H1 (cell line): ENCODE measurements at regions not wholly inside any gene's neighbourhood (a gene's known extent, or its start where the extent isn't known, plus 50 kb on each side); places are given as distances from the start of the nearest gene placed in this dataset.

Experiments
- CTCF ChIA-PET: fragments of 300-600 bp; sonication (Branson Sonifier 250); formaldehyde crosslinking; loops from one replicate; lab custom pipeline; 2021; ENCODE audit not compliant: partially characterized antibody; lab: Charles Lee
- POLR2A ChIA-PET: fragments of 300-600 bp; sonication (Branson Sonifier 250); formaldehyde crosslinking; loops from one replicate; lab custom pipeline; 2021; ENCODE audit warnings: inconsistent platforms; ENCODE audit not compliant: partially characterized antibody; lab: Charles Lee
- DNase-seq, 2 experiments: peaks; one replicate each; pipeline versions ENCODE4 v3.0.0 to v3.0.0-alpha.2; 2010 to 2022; ENCODE audit warnings: low spot score in 2 of 2, low read depth in 1 of 2, mixed read lengths in 1 of 2
- FAIRE-seq: peaks from 2 replicates; lab custom pipeline; 2011; peaks lifted over from hg19 to GRCh38; lab: Jason Lieb, UNC
- H2AFZ ChIP-seq: 2 replicates; pipeline ENCODE4 v1.8.1; 2012; ENCODE audit warnings: low read length, inconsistent platforms
- H2AK5ac ChIP-seq: 2 replicates; pipeline ENCODE4 v1.6.1; 2013; ENCODE audit warnings: low read depth, low read length
- H2BK120ac ChIP-seq: replicated peaks from 2 replicates; pipeline ENCODE3; 2013; ENCODE audit warnings: low read depth, low read length, inconsistent platforms
- H2BK12ac ChIP-seq: 2 replicates; pipeline ENCODE4 v1.6.1; 2013; ENCODE audit warnings: low read depth, low read length
- H2BK15ac ChIP-seq: 2 replicates; pipeline ENCODE4 v1.6.1; 2013; ENCODE audit warnings: low read length
- H2BK20ac ChIP-seq: 2 replicates; pipeline ENCODE4 v1.6.1; 2013; ENCODE audit warnings: low read length
- H2BK5ac ChIP-seq: 2 replicates; pipeline ENCODE4 v1.6.1; 2013; ENCODE audit warnings: low read depth, low read length
- H3K14ac ChIP-seq: 2 replicates; pipeline ENCODE4 v1.6.1; 2013; ENCODE audit warnings: inconsistent platforms; ENCODE audit not compliant: insufficient read length
- H3K18ac ChIP-seq: 2 replicates; pipeline ENCODE4 v1.6.1; 2013; ENCODE audit warnings: low read length; ENCODE audit errors: extremely low read depth
- H3K23ac ChIP-seq: 2 replicates; pipeline ENCODE4 v1.6.1; 2013; ENCODE audit warnings: inconsistent platforms; ENCODE audit not compliant: insufficient read length
- H3K23me2 ChIP-seq: 2 replicates; pipeline ENCODE4 v1.6.1; 2013; ENCODE audit warnings: low read depth, low read length
- H3K27ac ChIP-seq: 2 replicates; pipeline ENCODE4 v1.6.1; 2011; ENCODE audit warnings: low read depth, low read length, inconsistent platforms
- H3K27me3 ChIP-seq, 4 experiments: replicated peaks in 1 of 4; 1 replicate in 1 of 4; 2 replicates in 3 of 4; pipeline versions ENCODE4 v1.6.1 to v1.8.1; 2011 to 2013; ENCODE audit warnings: low read length in 3 of 4, mild to moderate bottlenecking in 3 of 4, inconsistent platforms in 2 of 4, mixed read lengths in 2 of 4, moderate library complexity in 1 of 4; ENCODE audit not compliant: control insufficient read depth in 3 of 4, insufficient read depth in 3 of 4; ENCODE audit errors: extremely low read depth in 1 of 4
- H3K36me3 ChIP-seq, 4 experiments: 2 replicates each; pipeline versions ENCODE4 v1.6.1 to v1.8.1; 2011 to 2013; ENCODE audit warnings: mild to moderate bottlenecking in 4 of 4, low read length in 3 of 4, moderate library complexity in 2 of 4, control low read depth in 1 of 4, inconsistent platforms in 1 of 4; ENCODE audit not compliant: insufficient read depth in 4 of 4, control insufficient read depth in 2 of 4
- H3K4ac ChIP-seq: replicated peaks from 2 replicates; pipeline ENCODE3; 2013; ENCODE audit warnings: low read length, low read depth, mixed read lengths, inconsistent platforms; ENCODE audit not compliant: insufficient read length
- H3K4me1 ChIP-seq, 4 experiments: replicated peaks in 1 of 4; 1 replicate in 1 of 4; 2 replicates in 3 of 4; pipeline versions ENCODE4 v1.6.1 to v1.8.1; 2011 to 2013; ENCODE audit warnings: low read length in 3 of 4, inconsistent platforms in 2 of 4, mixed read lengths in 1 of 4; ENCODE audit not compliant: insufficient read depth in 4 of 4, control insufficient read depth in 3 of 4
- H3K4me2 ChIP-seq, 2 experiments: 2 replicates each; pipeline versions ENCODE4 v1.6.1 to v1.8.1; 2011 to 2013; ENCODE audit warnings: low read depth in 2 of 2, low read length in 2 of 2, control low read depth in 1 of 2, inconsistent platforms in 1 of 2, mild to moderate bottlenecking in 1 of 2; ENCODE audit not compliant: insufficient read depth in 1 of 2
- H3K4me3 ChIP-seq, 4 experiments: fragments of 200-600, 300-600 bp in 1 of 4; sonication (generic), shearing (Covaris generic), sonication (Bioruptor Twin) in 1 of 4; 2 replicates each; pipeline versions ENCODE4 v1.5.1 to v1.8.1; 2011 to 2016; ENCODE audit warnings: low read length in 4 of 4, low read depth in 3 of 4, control low read depth in 2 of 4, inconsistent platforms in 2 of 4, mild to moderate bottlenecking in 2 of 4, mixed read lengths in 1 of 4, moderate library complexity in 1 of 4; ENCODE audit not compliant: insufficient read depth in 2 of 4; ENCODE audit errors: extremely low read depth in 1 of 4
- H3K56ac ChIP-seq: replicated peaks from 2 replicates; pipeline ENCODE3; 2013; ENCODE audit warnings: low read depth, mild to moderate bottlenecking, mixed read lengths, low read length, inconsistent platforms; ENCODE audit not compliant: insufficient read length
- H3K79me1 ChIP-seq: 2 replicates; pipeline ENCODE4 v1.6.1; 2013; ENCODE audit warnings: low read depth, low read length, control low read depth
- H3K79me2 ChIP-seq, 2 experiments: 2 replicates each; pipeline versions ENCODE4 v1.6.1 to v1.8.1; 2012 to 2013; ENCODE audit warnings: low read length in 2 of 2, mild to moderate bottlenecking in 2 of 2, inconsistent platforms in 1 of 2; ENCODE audit not compliant: insufficient read depth in 2 of 2, control insufficient read depth in 1 of 2
- H3K9ac ChIP-seq, 4 experiments: replicated peaks in 1 of 4; 1 replicate in 1 of 4; 2 replicates in 3 of 4; pipeline versions ENCODE4 v1.6.1 to v1.8.1; 2011 to 2013; ENCODE audit warnings: low read depth in 3 of 4, low read length in 3 of 4, control low read depth in 2 of 4, mild to moderate bottlenecking in 2 of 4, moderate library complexity in 2 of 4, inconsistent platforms in 1 of 4; ENCODE audit errors: extremely low read depth in 1 of 4
- H3K9me3 ChIP-seq, 2 experiments: 2 replicates each; pipeline versions ENCODE4 v1.6.1 to v1.8.1; 2012 to 2013; ENCODE audit warnings: mild to moderate bottlenecking in 2 of 2, moderate library complexity in 2 of 2, control low read depth in 1 of 2, inconsistent platforms in 1 of 2, low read depth in 1 of 2, low read length in 1 of 2, mixed read lengths in 1 of 2; ENCODE audit not compliant: insufficient read depth in 2 of 2
- H4K20me1 ChIP-seq, 2 experiments: replicated peaks in 1 of 2; 2 replicates each; pipeline versions ENCODE3 to v1.8.1; 2011 to 2013; ENCODE audit warnings: inconsistent platforms in 2 of 2, low read length in 2 of 2, mild to moderate bottlenecking in 1 of 2; ENCODE audit not compliant: insufficient read depth in 2 of 2, control insufficient read depth in 1 of 2
- H4K5ac ChIP-seq: 2 replicates; pipeline ENCODE4 v1.6.1; 2013; ENCODE audit warnings: low read length, low read depth, mixed read lengths, inconsistent platforms; ENCODE audit not compliant: insufficient read length
- H4K8ac ChIP-seq: 2 replicates; pipeline ENCODE4 v1.8.0; 2013; ENCODE audit warnings: mild to moderate bottlenecking, moderate library complexity, low read length, inconsistent platforms; ENCODE audit not compliant: insufficient read depth; ENCODE audit errors: extremely low read depth
- H4K91ac ChIP-seq: replicated peaks from 2 replicates; pipeline ENCODE3; 2013; ENCODE audit warnings: low read length, mixed read lengths, inconsistent platforms; ENCODE audit not compliant: insufficient read length
- JUN ChIP-seq: IDR thresholded peaks from 2 replicates; pipeline ENCODE4 v1.6.1; 2011; ENCODE audit warnings: low read depth, mild to moderate bottlenecking, improper control_type of control experiment, low read length
- WGBS, 2 experiments: shearing (Covaris generic) in 1 of 2; methylation state at CpG; one replicate each; pipeline versions ENCODE4 v1.1.6 to v1.1.7; 2013 to 2015; ENCODE audit warnings: low lambda C conversion rate in 2 of 2, mixed read lengths in 2 of 2, inconsistent platforms in 1 of 2, low coverage in 1 of 2, missing lambda C conversion rate in 1 of 2; ENCODE audit not compliant: insufficient replicate concordance in 2 of 2, insufficient coverage in 1 of 2, insufficient read length in 1 of 2; ENCODE audit errors: extremely low coverage in 1 of 2, missing lambda C conversion rate in 1 of 2; 5-methylcytosine and 5-hydroxymethylcytosine counted together

GRCh38 chr5:113794981-113795380 lies 281.5 kb downstream of the YTHDC2 start:
- DNase-seq: no peak
- Histone ChIP-seq H3K4ac (no peak overlapping the region), H3K14ac (no peak overlapping the region), H4K8ac (no peak overlapping the region), H3K79me1 (no peaks in the 10 kb centered on the region), H3K9ac (no peak overlapping the region), H2BK12ac (no peak overlapping the region), H2AK5ac (no peak overlapping the region), H3K4me1 (no peaks in the 10 kb centered on the region), H2AFZ (no peak overlapping the region), H3K9me3 (no peaks in the 10 kb centered on the region), H3K56ac (no peak overlapping the region), H3K23ac (no peak overlapping the region), H3K4me3 (no peak overlapping the region), H4K5ac (no peak overlapping the region), H4K91ac (no peak overlapping the region), H3K23me2 (no peaks in the 10 kb centered on the region), H2BK5ac (no peak overlapping the region), H3K36me3 (no peaks in the 10 kb centered on the region), H3K27ac (no peak overlapping the region), H3K18ac (no peak overlapping the region), H4K20me1 (no peaks in the 10 kb centered on the region), H3K4me2 (no peak overlapping the region), H2BK120ac (no peak overlapping the region), H2BK15ac (no peak overlapping the region), H3K27me3 (no peaks in the 10 kb centered on the region), H3K79me2 (no peaks in the 10 kb centered on the region), H2BK20ac (no peak overlapping the region)
- WGBS, 2 experiments: 100% methylated on average over 1 of the region's 1 CpG; no CpG with 5 or more reads in 1 of the 2 experiments
- no peak for FAIRE-seq
- TF ChIP-seq JUN: no peak
- ChIA-PET CTCF (interaction anchor here (1.5 to 2.2 kb wide), 3 partner anchors 11 to 29 kb away, joined by 5 to 6 read pairs (median 5); no protein-coding TSS in a partner anchor), POLR2A (no interaction called here)
